T-cell (primary cell): ENCODE measurements at regions not wholly inside any gene's neighbourhood (a gene's known extent, or its start where the extent isn't known, plus 50 kb on each side); places are given as distances from the start of the nearest gene placed in this dataset.

Experiments used
- ATAC-seq, 4 experiments: fragments of 200-7000 bp in 3 of 4; fragments of 150-1000 bp in 1 of 4; cut with Tn5 transposase; replicated peaks in 1 of 4; 1 replicate in 3 of 4; 2 replicates in 1 of 4; pipeline ENCODE4 v1.10.0; 2021; ENCODE audit warnings: moderate library complexity in 3 of 4, mild to moderate bottlenecking in 2 of 4, moderate number of reproducible peaks in 1 of 4
- CTCF ChIA-PET, 2 donors: fragments of 300-600 bp; sonication (Branson Sonifier 250); formaldehyde crosslinking; loops; one replicate each; lab custom pipeline; 2022; ENCODE audit warnings: antibody characterized with exemption in 2 of 2; lab: Charles Lee
- POLR2A ChIA-PET, 2 donors: fragments of 300-600 bp; sonication (Branson Sonifier 250); formaldehyde crosslinking; loops; one replicate each; lab custom pipeline; 2022; ENCODE audit warnings: antibody characterized with exemption in 2 of 2; lab: Charles Lee
- DNase-seq, 35 experiments: peaks; one replicate each; pipeline versions ENCODE4 v3.0.0 to v3.0.0-alpha.2; 2013 to 2023
- H3K27ac ChIP-seq: one replicate; pipeline ENCODE4 v1.5.1; 2013; ENCODE audit warnings: low read length
- H3K27me3 ChIP-seq, 2 experiments: replicated peaks in 1 of 2; 1 replicate in 1 of 2; 2 replicates in 1 of 2; pipeline versions ENCODE4 v1.6.1 to v1.7.0; 2013; ENCODE audit warnings: low read length in 1 of 2, mixed read lengths in 1 of 2; ENCODE audit not compliant: control insufficient read depth in 2 of 2, insufficient read depth in 2 of 2; ENCODE audit errors: extremely low read depth in 1 of 2
- H3K36me3 ChIP-seq, 2 donors: 1 replicate in 1 of 2; 2 replicates in 1 of 2; pipeline versions ENCODE4 v1.6.1 to v1.7.0; 2013; ENCODE audit warnings: low read length in 1 of 2; ENCODE audit not compliant: control insufficient read depth in 2 of 2, insufficient read depth in 1 of 2; ENCODE audit errors: extremely low read depth in 1 of 2
- H3K4me1 ChIP-seq, 2 experiments: 1 replicate in 1 of 2; 2 replicates in 1 of 2; pipeline versions ENCODE4 v1.6.1 to v1.7.0; 2013; ENCODE audit warnings: low read length in 2 of 2, mixed read lengths in 1 of 2; ENCODE audit not compliant: insufficient read depth in 2 of 2, control insufficient read depth in 1 of 2; ENCODE audit errors: extremely low read depth in 1 of 2
- H3K4me3 ChIP-seq, 2 donors: 1 replicate in 1 of 2; 2 replicates in 1 of 2; pipeline versions ENCODE4 v1.5.1 to v1.7.0; 2013; ENCODE audit warnings: mild to moderate bottlenecking in 2 of 2, low read length in 1 of 2, moderate library complexity in 1 of 2; ENCODE audit not compliant: control insufficient read depth in 1 of 2; ENCODE audit errors: extremely low read depth in 1 of 2
- H3K9me3 ChIP-seq: 2 replicates; pipeline ENCODE4 v1.7.0; 2013
- H3K27ac Mint-ChIP-seq, 2 donors: one replicate each; pipeline ENCODE4 v1.8.0; 2020 to 2021; ENCODE audit warnings: mild to moderate bottlenecking in 2 of 2, mixed read lengths in 2 of 2
- H3K27me3 Mint-ChIP-seq, 2 donors: one replicate each; pipeline ENCODE4 v1.8.0; 2021 to 2022; ENCODE audit warnings: mixed read lengths in 2 of 2
- H3K36me3 Mint-ChIP-seq: one replicate; pipeline ENCODE4 v1.8.0; 2021; ENCODE audit warnings: mixed read lengths
- H3K4me1 Mint-ChIP-seq, 3 donors: one replicate each; pipeline ENCODE4 v1.8.0; 2020 to 2022; ENCODE audit warnings: mixed read lengths in 3 of 3, mild to moderate bottlenecking in 1 of 3
- H3K4me3 Mint-ChIP-seq, 3 donors: one replicate each; pipeline ENCODE4 v1.8.0; 2020 to 2022; ENCODE audit warnings: mild to moderate bottlenecking in 3 of 3, mixed read lengths in 3 of 3, moderate library complexity in 3 of 3
- H3K9me3 Mint-ChIP-seq, 3 donors: one replicate each; pipeline ENCODE4 v1.8.0; 2020 to 2022; ENCODE audit warnings: mixed read lengths in 3 of 3
- WGBS: methylation state at CpG from one replicate; pipeline ENCODE4 v1.1.5; 2013; ENCODE audit warnings: missing lambda C conversion rate; ENCODE audit not compliant: insufficient coverage; 5-methylcytosine and 5-hydroxymethylcytosine counted together

GRCh38 chr2:237022533-237022932 is 63.2 kb upstream of the COPS8 start:
- Mint-ChIP-seq H3K4me1 (no peaks in the 10 kb centered on the region), H3K4me3 (no peak overlapping the region), H3K27ac (no peak overlapping the region), H3K27me3 (no peaks in the 10 kb centered on the region), H3K36me3 (no peaks in the 10 kb centered on the region), H3K9me3 (no peaks in the 10 kb centered on the region)
- Histone ChIP-seq H3K27ac (no peak overlapping the region), H3K27me3 (peaks cover 0 to 15% of the 10 kb centered on the region in 2 experiments), H3K4me1 (peaks cover 0 to 3% of the 10 kb centered on the region in 2 experiments), H3K9me3 (no peaks in the 10 kb centered on the region), H3K4me3 (no peak overlapping the region), H3K36me3 (no peaks in the 10 kb centered on the region)
- ATAC-seq: no peak
- ChIA-PET CTCF (no interaction called here), POLR2A (no interaction called here)
- 93% methylated on average over 3 of the region's 8 CpGs for WGBS
- DNase-seq: no peak

GRCh38 chr2:237024255-237024654 is 61.4 kb upstream of the COPS8 start:
- DNase-seq: no peak
- H3K4me1 Mint-ChIP-seq: no peaks in the 10 kb centered on the region
- no peak for ATAC-seq
- H3K27me3 Mint-ChIP-seq: no peaks in the 10 kb centered on the region
- H3K4me3 Mint-ChIP-seq: no peak overlapping the region
- Histone ChIP-seq H3K9me3 (no peaks in the 10 kb centered on the region), H3K4me1 (peaks cover 0 to 3% of the 10 kb centered on the region in 2 experiments), H3K36me3 (no peaks in the 10 kb centered on the region), H3K27ac (no peak overlapping the region), H3K27me3 (peaks cover 0 to 15% of the 10 kb centered on the region in 2 experiments), H3K4me3 (no peak overlapping the region)
- ChIA-PET CTCF (no interaction called here), POLR2A (no interaction called here)
- no peaks in the 10 kb centered on the region for H3K36me3 Mint-ChIP-seq
- H3K27ac Mint-ChIP-seq: no peak overlapping the region
- H3K9me3 Mint-ChIP-seq: no peaks in the 10 kb centered on the region

- H3K36me3 ChIP-seq: no peaks in the 10 kb centered on the region
- H3K4me1 Mint-ChIP-seq: no peaks in the 10 kb centered on the region
- no peaks in the 10 kb centered on the region for H3K9me3 ChIP-seq
- DNase-seq: no peak
- no peak overlapping the region for H3K4me3 Mint-ChIP-seq
- 88% methylated on average over 10 of the region's 10 CpGs for WGBS
- no peak for ATAC-seq
- no peaks in the 10 kb centered on the region for H3K9me3 Mint-ChIP-seq
- ChIA-PET CTCF (interaction anchor here in 1 of 2 donors (0.6 kb wide), 1 partner anchor 20 kb away, joined by 5 read pairs; no protein-coding TSS in a partner anchor), POLR2A (no interaction called here)
- no peaks in the 10 kb centered on the region for H3K27me3 Mint-ChIP-seq
- no peak overlapping the region for H3K4me3 ChIP-seq
- H3K27ac ChIP-seq: no peak overlapping the region
- no peaks in the 10 kb centered on the region for H3K36me3 Mint-ChIP-seq
- H3K4me1 ChIP-seq: peaks cover 0 to 3% of the 10 kb centered on the region in 2 experiments
- no peak overlapping the region for H3K27ac Mint-ChIP-seq
- peaks cover 0 to 15% of the 10 kb centered on the region in 2 experiments for H3K27me3 ChIP-seq
These were observed 60.4 kb upstream of the COPS8 start for GRCh38 chr2:237025090-237025865.

GRCh38 chr2:237026981-237027711 is 58.5 kb upstream of the COPS8 start:
- WGBS: 66% methylated on average over 5 of the region's 8 CpGs
- Mint-ChIP-seq H3K4me1 (no peaks in the 10 kb centered on the region), H3K27ac (no peak overlapping the region), H3K27me3 (no peaks in the 10 kb centered on the region), H3K36me3 (no peaks in the 10 kb centered on the region), H3K9me3 (no peaks in the 10 kb centered on the region), H3K4me3 (no peak overlapping the region)
- Histone ChIP-seq H3K4me3 (no peak overlapping the region), H3K27me3 (peaks cover 0 to 15% of the 10 kb centered on the region in 2 experiments), H3K4me1 (peaks cover 0 to 3% of the 10 kb centered on the region in 2 experiments), H3K27ac (no peak overlapping the region), H3K9me3 (no peaks in the 10 kb centered on the region), H3K36me3 (no peaks in the 10 kb centered on the region)
- DNase-seq: peak in 31 of 35 experiments; percentile 6 to 61 (median 31)
- ChIA-PET CTCF (interaction anchor here (0.7 to 1.0 kb wide), 2 partner anchors 57 to 674 kb away, joined by 3 read pairs; no protein-coding TSS in a partner anchor), POLR2A (no interaction called here)
- peak in 3 of 4 experiments; percentile 43 to 48 (median 46) for ATAC-seq

GRCh38 chr2:237027712-237028029 is 58.0 kb upstream of the COPS8 start:
- WGBS: 100% methylated on average over 2 of the region's 5 CpGs
- ATAC-seq (no peak), DNase-seq (no peak)
- Histone ChIP-seq H3K36me3 (no peaks in the 10 kb centered on the region), H3K9me3 (no peaks in the 10 kb centered on the region), H3K27me3 (peaks cover 0 to 15% of the 10 kb centered on the region in 2 experiments), H3K4me3 (no peak overlapping the region), H3K27ac (no peak overlapping the region), H3K4me1 (peaks cover 0 to 3% of the 10 kb centered on the region in 2 experiments)
- Mint-ChIP-seq H3K27me3 (peaks cover 0 to 3% of the 10 kb centered on the region in 2 donors), H3K4me1 (no peaks in the 10 kb centered on the region), H3K36me3 (no peaks in the 10 kb centered on the region), H3K27ac (no peak overlapping the region), H3K9me3 (no peaks in the 10 kb centered on the region), H3K4me3 (no peak overlapping the region)
- ChIA-PET CTCF (interaction anchor here (0.7 to 1.0 kb wide), 2 partner anchors 57 to 674 kb away, joined by 3 read pairs; no protein-coding TSS in a partner anchor), POLR2A (no interaction called here)

GRCh38 chr2:237030382-237030781 is 55.3 kb upstream of the COPS8 start:
- Histone ChIP-seq H3K27ac (no peak overlapping the region), H3K9me3 (no peaks in the 10 kb centered on the region), H3K27me3 (peaks cover 0 to 15% of the 10 kb centered on the region in 2 experiments), H3K4me1 (peaks cover 0 to 3% of the 10 kb centered on the region in 2 experiments), H3K4me3 (no peak overlapping the region), H3K36me3 (no peaks in the 10 kb centered on the region)
- H3K27ac Mint-ChIP-seq: no peak overlapping the region
- no peaks in the 10 kb centered on the region for H3K9me3 Mint-ChIP-seq
- CTCF ChIA-PET: interaction anchor here in 1 of 2 donors (0.6 kb wide), 2 partner anchors 9 to 172 kb away, joined by 3 to 5 read pairs; no protein-coding TSS in a partner anchor
- H3K27me3 Mint-ChIP-seq: peaks cover 0 to 3% of the 10 kb centered on the region in 2 donors
- H3K36me3 Mint-ChIP-seq: no peaks in the 10 kb centered on the region
- no peaks in the 10 kb centered on the region for H3K4me1 Mint-ChIP-seq
- POLR2A ChIA-PET: no interaction called here
- ATAC-seq: no peak
- 84% methylated on average over 6 of the region's 8 CpGs for WGBS
- H3K4me3 Mint-ChIP-seq: no peak overlapping the region
- DNase-seq: no peak
